Ishikawa (cell line): ENCODE measurements at regions not wholly inside any gene's neighbourhood (a gene's known extent, or its start where the extent isn't known, plus 50 kb on each side); places are given as distances from the start of the nearest gene placed in this dataset.

Source experiments
- CEBPB ChIP-seq: IDR thresholded peaks from 2 replicates; pipeline ENCODE4 v1.6.1; 2012
- CREB1 ChIP-seq: IDR thresholded peaks from 2 replicates; pipeline ENCODE4 v1.6.1; 2012; ENCODE audit warnings: low read depth
- EGR1 ChIP-seq: IDR thresholded peaks from 2 replicates; pipeline ENCODE4 v1.6.1; 2012
- EP300 ChIP-seq: IDR thresholded peaks from 2 replicates; pipeline ENCODE4 v1.6.1; 2012; ENCODE audit warnings: borderline replicate concordance
- FOXM1 ChIP-seq: IDR thresholded peaks from 2 replicates; pipeline ENCODE4 v1.6.1; 2012; ENCODE audit warnings: low read depth, borderline replicate concordance
- RAD21 ChIP-seq: IDR thresholded peaks from 2 replicates; pipeline ENCODE4 v1.6.1; 2012; ENCODE audit warnings: low read depth
- REST ChIP-seq: IDR thresholded peaks from 2 replicates; pipeline ENCODE4 v1.6.1; 2012; ENCODE audit warnings: low read depth, mild to moderate bottlenecking
- TAF1 ChIP-seq: IDR thresholded peaks from 2 replicates; pipeline ENCODE4 v1.6.1; 2012; ENCODE audit warnings: low read depth, mild to moderate bottlenecking
- YY1 ChIP-seq: IDR thresholded peaks from 2 replicates; pipeline ENCODE4 v1.6.1; 2012; ENCODE audit warnings: low read depth
- ZBTB7A ChIP-seq: IDR thresholded peaks from 2 replicates; pipeline ENCODE4 v1.6.1; 2012; ENCODE audit warnings: low read depth
- TF ChIP-seq, protein P1 (sequence below): IDR thresholded peaks from 2 replicates; pipeline ENCODE4 v1.6.1; 2012

GRCh38 chr1:192477630-192478029 lies 97.9 kb upstream of the RGS1 start:
- TF ChIP-seq CREB1 (no peak), REST (no peak), CEBPB (no peak), TAF1 (no peak), EGR1 (no peak), FOXM1 (no peak), EP300 (no peak), RAD21 (peak; percentile 59), YY1 (no peak), ZBTB7A (no peak)
- TF ChIP-seq, protein P1, sequence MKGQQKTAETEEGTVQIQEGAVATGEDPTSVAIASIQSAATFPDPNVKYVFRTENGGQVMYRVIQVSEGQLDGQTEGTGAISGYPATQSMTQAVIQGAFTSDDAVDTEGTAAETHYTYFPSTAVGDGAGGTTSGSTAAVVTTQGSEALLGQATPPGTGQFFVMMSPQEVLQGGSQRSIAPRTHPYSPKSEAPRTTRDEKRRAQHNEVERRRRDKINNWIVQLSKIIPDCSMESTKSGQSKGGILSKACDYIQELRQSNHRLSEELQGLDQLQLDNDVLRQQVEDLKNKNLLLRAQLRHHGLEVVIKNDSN: no peak
